ENCODE measurements at regions not wholly inside any gene's neighbourhood (a gene's known extent, or its start where the extent isn't known, plus 50 kb on each side); places are given as distances from the start of the nearest gene placed in this dataset.

GRCh38 chr5:72028382-72028781 is 78.9 kb upstream of the MAP1B start:
- TF ChIP-seq RFX5 (IDR thresholded peaks at IDR 0.05; ENCODE audit: low read depth, low read length) (no peak), USF2 (IDR thresholded peaks at IDR 0.05; ENCODE audit: low read depth, low read length) (no peak), CTCF (conservative IDR thresholded peaks at IDR 0.05; ENCODE audit: low read depth, low read length) (no peak), MAFK (IDR thresholded peaks at IDR 0.05; ENCODE audit: low read depth, low read length) (no peak), POLR2A (IDR thresholded peaks at IDR 0.05; ENCODE audit: low read depth, low read length) (no peak), MXI1 (IDR thresholded peaks at IDR 0.05; ENCODE audit: borderline replicate concordance, low read depth, low read length) (no peak), CEBPB (IDR thresholded peaks at IDR 0.05; ENCODE audit: low read depth, low read length) (no peak), BHLHE40 (IDR thresholded peaks at IDR 0.05; ENCODE audit: low read depth, low read length) (no peak), RAD21 (IDR thresholded peaks at IDR 0.05; ENCODE audit: low read length) (no peak)

Measured in IMR-90 (cell line).